ENCODE measurements at regions not wholly inside any gene's neighbourhood (a gene's known extent, or its start where the extent isn't known, plus 50 kb on each side); places are given as distances from the start of the nearest gene placed in this dataset.

DNA sequence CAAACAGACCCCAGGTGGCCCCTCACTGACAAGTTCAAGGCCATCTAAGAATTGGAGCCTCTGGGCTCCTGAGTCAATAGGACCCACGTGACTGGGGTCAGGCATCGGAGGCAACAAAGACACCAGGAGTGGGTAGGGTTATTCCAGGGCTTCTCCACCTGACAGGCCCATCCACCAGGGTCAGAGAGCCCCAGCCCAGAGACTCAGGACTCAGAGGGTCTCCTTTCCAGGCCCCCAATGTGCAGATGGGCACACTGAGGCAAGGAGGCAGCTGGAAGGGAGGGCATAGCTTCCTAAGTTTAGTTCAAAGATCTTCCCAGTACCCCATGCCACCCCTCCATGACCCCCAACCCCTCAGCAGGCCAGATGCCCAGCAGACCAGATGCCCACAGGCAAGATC, 388.6 kb downstream of the MATN1 start:
- no peak for DNase-seq (ENCODE audit: low read depth, low spot score)

DNA sequence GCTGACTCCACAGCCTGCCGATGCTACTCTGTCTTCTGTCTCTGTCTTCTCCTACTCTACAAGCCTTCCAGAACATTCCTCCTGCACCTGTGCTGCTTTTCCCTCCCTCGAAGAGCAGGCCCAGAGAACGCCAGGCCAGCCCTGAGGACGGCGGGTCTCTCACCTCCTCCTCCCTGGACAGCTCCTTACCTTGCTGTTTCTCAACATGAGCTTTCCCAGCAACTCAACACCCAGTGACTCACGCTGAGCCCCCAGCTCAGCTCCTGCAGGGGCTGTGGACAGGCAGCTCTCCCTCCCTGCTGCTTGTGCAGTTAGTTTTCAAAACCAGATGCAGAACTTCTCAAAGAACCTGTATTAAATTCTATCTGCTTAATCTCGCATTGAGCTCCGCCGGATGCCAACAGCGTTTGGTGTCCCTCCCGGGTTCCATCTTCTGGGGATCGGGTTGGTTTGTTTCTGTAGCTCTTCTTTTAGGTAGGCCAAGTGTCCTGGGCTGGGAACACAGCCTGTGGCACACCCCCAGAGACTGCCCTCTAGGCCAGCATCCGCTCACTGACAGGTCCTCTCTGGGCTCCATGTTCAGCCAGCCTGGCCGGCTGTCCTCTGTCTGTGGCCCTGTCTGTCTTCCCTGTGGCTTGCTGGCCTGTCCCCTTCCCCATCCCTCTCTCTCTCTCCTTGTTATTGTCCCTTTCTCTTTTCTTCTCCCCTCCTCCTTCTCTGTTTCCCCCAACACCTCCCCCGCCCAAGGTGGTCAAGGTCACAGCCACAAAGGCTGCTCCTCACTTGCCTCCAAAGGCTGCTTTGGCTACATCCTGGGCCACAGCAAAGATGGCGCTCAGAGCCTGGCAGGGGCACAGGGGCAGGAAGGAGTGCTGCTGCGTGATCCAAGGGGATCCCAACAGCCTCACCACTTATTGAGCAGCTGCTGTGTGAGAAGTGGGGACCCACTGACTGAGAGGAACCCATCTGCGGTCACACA, 391.0 kb downstream of the MATN1 start:
- peak; percentile 52 for DNase-seq (ENCODE audit: low read depth, low spot score)

DNA sequence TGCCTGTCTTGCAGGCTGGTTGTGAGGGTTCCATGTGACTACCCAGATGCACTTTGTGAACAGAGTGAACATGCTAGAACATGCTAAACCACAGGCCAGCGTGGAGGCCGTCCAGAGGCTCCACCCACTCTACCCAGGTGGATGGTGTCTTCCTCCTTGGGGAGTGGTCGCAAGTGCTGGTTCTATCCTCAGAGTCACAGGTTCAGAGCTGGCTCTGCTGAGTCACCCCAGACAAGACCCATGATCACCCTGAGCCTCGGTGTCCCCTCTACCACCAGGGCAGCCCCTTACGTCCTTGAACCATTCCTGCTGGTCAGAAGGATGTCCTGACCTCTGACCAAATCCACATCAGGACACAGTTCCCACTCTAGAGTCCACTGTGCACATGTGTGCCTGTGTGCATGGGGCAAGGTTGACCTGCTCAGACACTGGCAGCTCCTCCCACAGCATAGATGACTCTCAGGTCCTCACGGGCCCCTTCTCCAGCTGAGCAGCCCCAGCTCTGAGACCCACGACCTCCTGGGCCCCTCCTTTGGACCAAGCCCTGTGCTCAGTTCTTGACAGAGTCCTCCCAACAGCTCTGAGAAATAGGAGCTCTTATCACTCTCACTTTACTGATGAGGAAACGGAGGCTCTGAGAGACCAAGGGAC, 391.8 kb downstream of the MATN1 start:
- DNase-seq (ENCODE audit: low read depth, low spot score), result no peak

DNA sequence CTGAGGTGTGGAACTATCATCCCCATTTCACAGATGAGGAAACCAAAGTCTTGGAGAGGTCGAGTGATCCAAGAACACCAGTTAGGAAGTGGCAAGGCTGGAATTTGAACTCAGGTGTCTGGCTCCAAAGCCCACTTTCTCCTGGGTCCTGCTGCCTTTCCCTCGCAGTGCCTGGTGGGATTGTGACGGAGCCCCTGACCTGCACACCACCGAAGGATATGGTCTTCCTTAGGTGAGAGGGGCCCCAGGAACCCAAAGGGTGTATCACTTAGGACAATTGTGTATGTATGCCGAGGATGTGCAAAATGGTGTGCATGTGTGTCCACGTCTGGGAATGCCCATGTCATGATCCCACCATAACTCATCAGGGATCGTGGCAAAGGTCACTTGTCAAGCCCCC, 392.7 kb downstream of the MATN1 start:
- DNase-seq (ENCODE audit: low read depth, low spot score), result no peak

DNA sequence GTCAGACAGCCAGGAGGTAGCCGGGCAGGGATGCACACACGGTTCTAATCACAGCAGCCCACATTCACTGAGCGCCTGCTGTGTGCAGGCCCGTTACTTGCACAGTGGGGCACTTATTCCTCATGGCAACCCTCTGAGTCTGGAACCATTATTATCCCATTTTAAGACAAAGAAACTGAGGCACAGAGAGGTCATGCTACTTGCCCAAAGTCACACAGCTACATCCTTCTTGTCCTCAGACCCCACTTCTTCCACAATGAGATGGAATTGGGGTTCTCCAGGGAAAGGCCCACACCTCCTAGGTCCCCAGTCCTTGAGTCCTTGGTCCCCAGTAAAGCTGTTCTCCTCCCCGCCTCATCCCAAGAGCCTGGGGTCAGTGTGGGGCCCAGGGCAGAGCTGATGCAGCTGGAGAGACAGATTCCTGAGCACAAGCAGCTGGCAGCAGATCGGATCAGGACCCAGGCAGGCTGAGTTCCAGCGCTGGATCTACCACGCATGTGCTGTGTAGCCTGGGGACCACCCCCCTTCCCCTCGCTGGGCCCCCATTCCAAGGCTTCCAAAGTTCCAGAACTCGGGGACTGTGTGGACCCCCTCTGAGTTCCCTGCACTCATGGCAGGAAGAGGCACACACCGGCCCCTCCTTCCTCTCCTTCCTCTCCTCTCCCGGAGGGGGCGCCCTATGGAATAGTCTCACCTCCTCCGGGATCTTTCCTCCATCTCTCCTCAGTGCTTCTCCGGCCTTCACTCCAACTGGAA, 393.4 kb downstream of the MATN1 start:
- no peak for DNase-seq (ENCODE audit: low read depth, low spot score)

DNA sequence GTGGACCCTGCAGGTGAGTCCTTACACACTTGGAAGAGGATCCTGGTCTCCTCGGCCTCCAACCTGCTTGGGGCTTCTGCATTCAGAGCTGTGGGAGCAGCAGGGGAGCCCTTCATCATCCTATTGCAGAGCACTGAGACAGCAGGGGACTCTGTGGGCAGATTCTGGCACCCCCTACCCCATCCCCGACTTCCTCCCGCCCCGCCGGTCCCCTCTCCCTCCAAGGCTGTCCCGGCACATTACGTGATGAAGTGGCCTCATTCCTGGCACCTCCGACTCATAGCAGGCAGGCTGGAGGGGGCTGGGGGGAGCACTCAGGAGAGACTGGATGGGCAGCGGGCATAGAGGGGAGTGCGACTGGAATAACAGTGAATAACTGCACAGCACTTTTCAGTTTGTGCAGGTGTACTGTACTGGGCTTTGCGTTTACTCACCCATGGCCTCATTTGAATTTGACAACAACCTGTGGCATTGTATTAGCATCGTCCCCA, 394.1 kb downstream of the MATN1 start:
- no peak for DNase-seq (ENCODE audit: low read depth, low spot score)

DNA sequence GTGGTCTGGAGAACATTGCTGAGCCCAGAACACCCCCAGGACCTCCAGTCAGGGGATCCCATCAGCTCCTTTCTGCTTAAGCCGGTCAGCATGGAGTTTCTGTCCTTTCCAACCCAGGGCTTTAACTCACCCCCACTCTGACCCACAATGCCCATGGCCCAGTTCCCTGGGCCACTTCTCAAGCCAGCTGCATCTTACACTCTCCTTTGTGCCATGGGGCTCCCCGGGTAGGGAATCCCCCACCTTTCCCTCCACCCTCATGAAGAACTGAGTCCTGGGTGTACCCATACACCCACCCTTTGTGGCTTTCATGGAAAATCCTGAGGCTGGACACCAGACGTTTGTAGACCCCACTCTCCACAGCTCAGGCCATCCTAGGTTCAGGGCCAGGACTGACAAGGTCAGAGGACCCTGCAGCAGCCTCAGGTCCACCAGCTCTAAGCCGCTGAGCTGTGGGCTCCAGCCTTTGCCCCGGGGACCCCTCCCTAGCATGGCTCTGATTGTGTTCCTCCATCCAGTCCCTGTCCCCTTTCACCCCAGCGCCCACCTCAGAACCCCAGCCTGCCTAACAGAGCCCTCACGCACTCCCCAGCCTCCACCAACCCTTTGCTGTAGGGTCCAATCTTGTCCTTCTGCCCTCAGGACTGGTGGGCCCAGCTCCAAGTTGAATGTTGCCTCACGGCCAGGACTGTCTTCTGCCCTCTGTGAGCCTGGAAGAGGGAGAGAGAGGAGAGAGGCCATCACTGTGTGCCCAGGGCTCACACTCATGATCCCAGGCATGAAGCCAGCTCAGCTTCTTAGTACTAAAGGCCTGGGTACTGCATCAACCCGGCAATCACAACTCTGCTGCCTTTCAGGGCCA, 394.8 kb downstream of the MATN1 start:
- no peak for DNase-seq (ENCODE audit: low read depth, low spot score)

DNA sequence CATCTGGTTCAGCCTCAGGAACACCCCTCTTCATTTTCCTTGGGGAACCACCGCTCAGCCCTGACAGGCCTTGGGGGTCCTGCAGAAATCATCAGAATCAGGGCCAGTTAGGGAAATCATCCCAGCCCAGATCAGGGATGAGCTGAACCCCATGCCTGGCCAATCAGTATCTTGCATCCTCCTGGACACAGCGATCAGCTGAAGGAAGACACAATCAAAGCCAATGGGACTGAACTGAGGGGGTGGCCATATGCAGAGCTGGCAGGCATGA, 395.4 kb downstream of the MATN1 start:
- DNase-seq (ENCODE audit: low read depth, low spot score), result no peak

DNA sequence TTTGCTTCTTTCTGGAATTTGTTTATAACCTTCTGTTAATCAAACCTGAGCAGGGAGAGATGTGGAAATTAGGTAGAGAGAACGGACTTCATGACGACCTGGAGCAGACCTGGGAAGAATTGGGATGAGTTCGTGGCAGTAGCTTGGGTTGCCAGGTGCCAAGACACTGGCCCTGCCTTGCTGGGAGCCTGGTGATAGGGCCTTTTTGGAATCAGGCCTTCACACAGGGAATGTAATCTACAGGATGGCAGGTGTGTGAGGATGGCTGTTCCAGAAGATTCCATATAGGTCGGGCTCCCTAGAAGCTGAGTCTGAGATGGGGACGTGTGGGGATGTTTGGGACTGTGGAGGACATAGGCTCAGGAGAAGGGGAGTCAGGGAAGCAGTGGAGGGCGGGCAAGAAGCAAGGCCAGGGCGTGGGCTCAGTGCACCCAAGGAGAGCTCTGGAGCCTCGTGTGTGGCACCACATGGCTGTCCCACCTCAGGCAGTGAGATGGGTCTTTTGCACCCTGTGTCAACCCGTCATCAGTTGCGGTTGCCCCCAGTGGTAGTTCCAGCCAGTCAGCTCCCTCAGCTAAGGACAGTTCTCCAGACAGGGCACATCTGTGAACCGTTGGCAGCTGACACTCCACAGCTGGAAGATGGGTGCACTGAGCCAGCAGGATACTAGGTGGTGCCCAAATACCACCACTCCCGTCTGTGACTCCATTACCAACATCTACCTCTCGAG, 395.9 kb downstream of the MATN1 start:
- no peak for DNase-seq (ENCODE audit: low read depth, low spot score)

DNA sequence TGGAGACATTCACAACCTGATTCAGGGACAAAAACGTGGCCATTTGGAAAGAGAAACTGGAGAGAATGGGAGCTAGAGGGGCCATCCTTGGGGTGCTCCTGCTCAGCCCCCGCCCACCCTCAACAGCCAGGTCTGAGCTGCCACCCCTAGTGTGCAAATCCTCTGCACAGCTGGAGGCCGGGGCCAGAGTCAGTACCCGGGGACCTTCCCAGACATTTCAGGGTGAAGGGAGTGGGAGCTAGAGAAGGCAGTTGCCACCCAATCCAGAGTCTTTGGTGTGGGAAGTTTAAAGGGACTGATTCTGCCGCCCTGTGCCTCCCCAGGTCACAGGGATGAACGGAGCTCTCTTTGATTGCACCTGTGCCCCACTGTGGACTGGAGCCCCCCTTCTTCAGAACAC, 397.4 kb downstream of the MATN1 start:
- no peak for DNase-seq (ENCODE audit: low read depth, low spot score)

DNA sequence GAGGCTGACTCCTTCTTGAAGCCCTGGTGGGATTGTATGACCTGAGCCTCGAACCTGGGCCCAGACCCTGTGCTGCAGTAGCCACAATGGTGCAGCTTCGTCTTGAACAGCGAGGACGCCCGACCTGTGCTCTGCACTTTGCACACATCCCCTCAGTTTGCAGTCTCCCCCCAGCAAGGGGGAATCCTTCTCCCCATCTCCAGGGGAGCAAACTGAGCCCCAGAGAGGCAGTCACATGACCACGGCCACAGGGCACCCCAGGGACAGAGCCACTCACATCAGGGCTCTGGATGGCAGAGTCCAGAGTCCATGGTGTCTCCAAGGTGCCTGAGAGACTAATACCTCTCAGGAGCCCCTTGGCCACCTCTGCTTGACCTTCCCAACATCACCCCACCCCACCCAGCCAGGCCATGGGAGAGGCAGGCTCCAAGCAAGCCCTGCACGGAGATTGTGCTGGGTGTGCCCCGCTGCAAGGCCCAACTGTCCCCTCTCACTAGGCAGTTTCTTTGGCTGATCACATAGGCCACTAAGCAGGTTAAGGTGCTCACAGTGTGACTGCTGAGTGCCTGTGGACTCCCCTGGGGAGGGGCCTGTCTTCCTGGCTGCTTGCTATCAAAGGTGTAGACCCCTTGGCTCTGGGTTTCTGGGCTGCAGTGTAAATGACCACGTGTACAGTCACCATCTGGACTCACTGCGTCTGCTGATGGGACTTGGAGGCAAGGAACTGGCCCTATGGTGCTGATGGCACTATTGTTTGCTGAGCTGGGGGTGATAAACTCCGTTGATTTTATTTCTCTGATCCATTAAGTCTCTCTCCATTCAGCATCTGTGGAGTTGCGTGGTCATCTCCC, 398.1 kb downstream of the MATN1 start:
- DNase-seq (ENCODE audit: low read depth, low spot score), result no peak

DNA sequence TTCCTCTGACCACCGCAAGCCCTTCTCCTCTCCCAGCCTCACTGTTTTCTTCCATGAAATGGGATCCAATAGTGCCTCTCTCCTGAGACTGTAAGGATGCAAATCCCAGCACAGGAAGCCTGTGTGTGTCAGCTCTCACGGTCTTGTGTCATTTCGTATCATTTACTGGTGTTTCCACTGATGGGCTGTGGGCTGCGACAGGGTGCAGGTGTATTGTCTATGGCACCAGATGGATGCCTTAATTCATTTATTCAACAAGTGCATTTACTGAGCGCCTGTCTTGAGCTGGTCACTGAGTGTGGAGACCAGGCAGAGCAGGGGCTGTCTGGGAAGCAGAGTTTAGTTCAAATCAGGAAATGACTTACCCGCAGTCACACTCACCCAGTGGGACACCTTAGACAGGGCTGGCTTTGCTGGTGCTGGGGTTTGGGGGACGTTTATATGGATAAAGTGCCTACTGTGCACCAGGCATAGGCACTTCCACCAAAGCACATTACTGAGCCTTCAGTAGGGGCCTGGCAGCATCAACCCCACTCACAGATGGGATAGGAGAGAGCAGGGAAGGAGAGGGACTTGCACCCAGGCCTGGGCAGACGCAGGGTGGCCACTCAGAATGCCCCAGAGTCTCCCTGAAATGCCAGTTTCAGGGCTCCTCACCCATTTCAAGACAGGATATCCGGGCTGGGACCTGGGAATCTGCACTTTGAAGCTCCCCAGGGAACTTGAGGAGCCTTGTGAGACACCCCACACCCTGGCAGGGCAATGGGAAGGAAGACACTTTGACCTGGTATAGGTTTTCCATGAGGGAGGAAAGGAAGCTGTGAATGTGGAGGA, 398.9 kb downstream of the MATN1 start:
- DNase-seq (ENCODE audit: low read depth, low spot score), result no peak

DNA sequence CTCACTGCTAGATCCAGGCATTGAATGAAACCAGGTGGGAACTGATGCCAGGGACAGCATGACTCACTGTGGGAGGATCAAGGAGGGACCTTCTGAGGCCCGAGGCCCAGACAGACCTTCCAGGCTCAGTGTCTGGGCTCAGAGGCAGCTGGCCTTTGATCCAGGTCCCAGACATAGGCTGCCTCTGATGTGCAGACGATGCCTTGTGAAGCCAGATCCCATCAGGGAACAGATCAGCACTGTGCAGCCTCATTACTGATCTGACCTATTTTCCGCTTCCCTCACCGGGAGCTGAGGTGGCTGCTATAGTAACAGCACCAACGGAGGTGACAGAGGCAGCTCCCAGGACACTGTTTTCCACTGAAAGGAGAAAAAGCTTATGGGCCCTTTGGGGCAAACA, 399.5 kb downstream of the MATN1 start:
- peak; percentile 64 for DNase-seq (ENCODE audit: low read depth, low spot score)

DNA sequence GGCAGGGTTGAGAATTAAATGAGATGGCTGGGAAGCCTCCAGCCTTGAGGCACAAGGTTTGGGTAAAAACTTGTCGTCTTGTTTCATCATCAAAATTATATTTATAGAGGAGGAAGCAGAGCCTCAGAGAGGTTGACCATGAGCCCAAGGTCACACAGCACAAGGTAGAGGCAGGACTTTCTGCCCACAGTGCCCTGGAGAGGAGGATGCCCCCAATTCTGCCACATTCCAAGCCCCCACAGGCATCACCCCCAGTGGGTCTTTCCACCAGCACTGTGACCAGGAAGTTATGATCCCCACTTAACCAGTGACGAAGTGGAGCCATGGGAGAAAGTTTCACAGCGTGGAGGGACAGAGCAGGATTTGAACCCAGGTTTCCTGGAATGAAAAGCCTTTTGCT, 400.0 kb downstream of the MATN1 start:
- no peak for DNase-seq (ENCODE audit: low read depth, low spot score)

DNA sequence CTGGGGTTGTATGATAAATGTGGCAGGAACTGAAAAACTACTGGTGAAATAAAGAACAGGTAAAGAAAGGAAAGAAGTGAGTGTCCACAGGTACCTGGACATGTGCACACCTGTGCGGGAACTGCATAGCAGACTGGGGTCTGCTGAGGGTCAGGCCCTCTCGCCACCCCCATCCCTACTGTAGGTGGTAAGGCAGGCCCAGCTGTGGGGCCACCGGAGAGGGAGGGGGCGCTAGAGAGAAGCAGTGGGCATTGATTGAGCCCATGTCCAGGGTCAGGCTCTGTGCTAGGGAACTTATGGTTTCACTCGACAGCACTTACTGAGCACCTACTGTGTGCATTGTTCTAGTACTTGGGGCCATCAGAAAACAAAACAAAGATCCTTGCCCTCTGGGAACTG, 400.5 kb downstream of the MATN1 start:
- no peak for DNase-seq (ENCODE audit: low read depth, low spot score)

DNA sequence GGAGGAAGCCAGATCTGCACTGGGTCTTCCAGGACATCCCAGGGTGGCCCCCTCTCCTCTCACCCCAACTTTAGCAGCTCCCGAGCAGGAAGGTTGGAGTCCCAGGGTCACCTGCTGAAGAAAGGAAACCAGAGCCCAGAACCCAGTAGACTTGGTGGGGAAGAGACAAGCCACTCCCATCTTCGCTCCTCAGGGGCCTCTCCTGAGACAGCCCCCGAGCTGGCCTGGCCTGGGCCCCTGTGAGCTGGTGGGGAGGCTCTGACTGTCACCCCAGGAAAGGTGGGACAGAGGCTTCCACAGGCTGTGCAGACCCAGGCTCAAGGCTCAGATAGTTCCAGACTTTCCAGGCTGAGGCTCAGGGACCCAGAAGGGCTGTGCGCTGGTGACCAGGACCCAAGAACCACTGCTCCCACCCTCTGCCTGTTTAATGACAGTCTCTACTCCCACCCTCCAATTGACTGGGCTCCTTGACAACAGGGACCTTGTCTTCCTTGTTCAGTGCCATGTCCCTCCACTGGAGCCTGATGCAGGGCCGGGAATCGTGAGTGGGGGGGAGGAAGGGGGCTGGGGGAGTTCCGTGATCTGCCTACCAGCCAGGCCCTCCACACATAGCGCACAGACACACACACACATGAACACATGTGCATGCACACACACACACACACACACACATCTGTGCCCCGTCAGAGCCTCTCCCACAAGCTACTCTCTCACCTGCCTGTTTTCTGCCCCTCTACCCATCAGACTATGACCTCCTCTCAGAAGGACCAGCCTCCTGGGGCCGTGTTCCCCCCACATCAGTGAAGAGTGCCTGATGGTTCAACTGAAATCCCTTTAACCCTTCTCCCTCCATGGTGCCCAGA, 401.2 kb downstream of the MATN1 start:
- DNase-seq (ENCODE audit: low read depth, low spot score), result no peak

DNA sequence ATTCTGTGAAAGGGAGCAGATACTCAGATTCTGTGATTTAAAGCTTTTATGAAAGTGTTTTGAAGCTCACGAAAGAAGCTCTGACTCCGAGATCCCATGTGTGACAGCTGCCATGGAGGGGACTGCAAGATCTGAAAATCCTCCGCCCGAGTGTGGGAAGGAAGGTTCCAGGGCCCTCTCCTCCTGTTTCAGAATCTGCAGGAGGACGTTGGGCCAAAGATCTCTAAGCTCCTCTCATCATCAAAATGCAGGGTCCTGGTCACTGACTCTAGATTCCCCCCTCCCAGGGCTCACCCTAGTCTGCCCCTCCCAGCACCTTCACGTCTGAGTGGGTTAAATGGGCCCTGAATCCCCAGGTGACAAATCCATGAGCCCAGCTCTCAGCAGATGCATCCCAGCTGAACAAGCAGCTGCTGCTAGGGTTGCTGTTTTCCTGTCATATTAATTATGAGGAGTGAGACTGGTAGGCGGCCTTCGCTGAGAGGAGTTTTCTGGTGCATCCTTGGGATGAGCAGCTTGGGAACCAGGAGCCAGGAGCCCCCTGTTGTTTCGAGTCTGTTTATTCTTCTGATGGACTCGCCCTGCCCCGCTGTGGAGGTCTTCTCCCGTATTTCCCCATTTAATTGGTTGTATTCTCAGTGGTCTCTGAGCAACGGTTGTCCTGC, 402.0 kb downstream of the MATN1 start:
- no peak for DNase-seq (ENCODE audit: low read depth, low spot score)

DNA sequence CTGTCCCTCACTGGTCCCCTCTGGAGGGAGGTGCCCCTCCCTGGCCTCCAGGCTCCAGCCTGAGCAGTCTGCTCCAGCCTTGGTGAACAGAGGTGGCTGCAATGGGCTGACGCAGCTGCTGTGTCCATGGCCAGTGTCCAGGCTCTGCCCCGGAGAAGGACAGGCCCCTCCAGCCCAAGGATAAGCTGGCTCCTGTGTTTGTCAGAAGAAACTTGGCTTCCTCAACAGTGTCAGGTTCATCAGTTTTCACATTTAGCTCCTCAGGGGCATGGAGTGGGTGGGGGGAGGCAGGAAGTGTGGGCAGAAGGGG, 402.8 kb downstream of the MATN1 start:
- no peak for DNase-seq (ENCODE audit: low read depth, low spot score)
